ENCODE measurements at regions not wholly inside any gene's neighbourhood (a gene's known extent, or its start where the extent isn't known, plus 50 kb on each side); places are given as distances from the start of the nearest gene placed in this dataset.

DNA sequence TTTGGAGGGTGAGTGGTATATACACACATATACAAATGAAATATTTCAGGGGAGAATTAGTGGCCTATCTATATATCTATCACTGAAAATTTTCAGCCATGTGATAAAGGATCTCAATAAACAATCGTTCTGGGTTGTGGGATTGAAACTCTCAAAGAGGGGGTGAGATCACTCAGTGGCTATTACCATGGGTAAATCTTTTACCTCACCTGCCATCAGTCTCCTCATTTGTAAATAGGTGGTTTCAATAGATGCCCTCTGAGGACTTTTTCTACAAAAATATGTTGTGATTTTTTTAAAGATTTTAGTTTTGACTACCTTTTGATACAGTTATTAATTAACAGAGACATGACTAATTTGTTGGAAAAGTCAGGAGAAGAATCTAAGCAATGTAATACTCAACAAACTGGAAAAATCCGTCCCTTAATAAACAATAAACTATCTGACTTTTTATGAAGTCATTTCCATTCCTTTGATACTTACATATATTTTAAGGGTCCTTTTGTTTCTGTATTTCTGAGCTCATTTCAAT lies 192.8 kb downstream of the MAD2L1 start:
- ChIA-PET POLR2A (no interaction called here), CTCF (no interaction called here)
- Mint-ChIP-seq H3K9me3 (no peaks in the 10 kb centered on the region), H3K27ac (no peak overlapping the region), H3K36me3 (ENCODE audit: low read depth) (no peaks in the 10 kb centered on the region), H3K27me3 (no peaks in the 10 kb centered on the region), H3K4me3 (no peak overlapping the region), H3K4me1 (ENCODE audit: low read depth) (no peaks in the 10 kb centered on the region)
- Histone ChIP-seq H3K36me3 (ENCODE audit: insufficient read depth, low read length) (no peaks in the 10 kb centered on the region), H3K9me3 (ENCODE audit: control insufficient read depth in 1 of 2, insufficient read depth in 1 of 2, low read length in 2 of 2) (no peaks in the 10 kb centered on the region), H3K4me1 (ENCODE audit: insufficient read depth, low read length) (no peaks in the 10 kb centered on the region), H3K27ac (ENCODE audit: low read depth in 1 of 2, low read length in 2 of 2) (no peak overlapping the region), H3K27me3 (ENCODE audit: control insufficient read depth in 1 of 2, insufficient read depth in 2 of 2, low read length in 2 of 2) (no peaks in the 10 kb centered on the region), H3K4me3 (ENCODE audit: low read length) (no peak overlapping the region)
- ATAC-seq (ENCODE audit: poor library complexity) (no peak), DNase-seq (no peak)
- TF ChIP-seq, protein P1, sequence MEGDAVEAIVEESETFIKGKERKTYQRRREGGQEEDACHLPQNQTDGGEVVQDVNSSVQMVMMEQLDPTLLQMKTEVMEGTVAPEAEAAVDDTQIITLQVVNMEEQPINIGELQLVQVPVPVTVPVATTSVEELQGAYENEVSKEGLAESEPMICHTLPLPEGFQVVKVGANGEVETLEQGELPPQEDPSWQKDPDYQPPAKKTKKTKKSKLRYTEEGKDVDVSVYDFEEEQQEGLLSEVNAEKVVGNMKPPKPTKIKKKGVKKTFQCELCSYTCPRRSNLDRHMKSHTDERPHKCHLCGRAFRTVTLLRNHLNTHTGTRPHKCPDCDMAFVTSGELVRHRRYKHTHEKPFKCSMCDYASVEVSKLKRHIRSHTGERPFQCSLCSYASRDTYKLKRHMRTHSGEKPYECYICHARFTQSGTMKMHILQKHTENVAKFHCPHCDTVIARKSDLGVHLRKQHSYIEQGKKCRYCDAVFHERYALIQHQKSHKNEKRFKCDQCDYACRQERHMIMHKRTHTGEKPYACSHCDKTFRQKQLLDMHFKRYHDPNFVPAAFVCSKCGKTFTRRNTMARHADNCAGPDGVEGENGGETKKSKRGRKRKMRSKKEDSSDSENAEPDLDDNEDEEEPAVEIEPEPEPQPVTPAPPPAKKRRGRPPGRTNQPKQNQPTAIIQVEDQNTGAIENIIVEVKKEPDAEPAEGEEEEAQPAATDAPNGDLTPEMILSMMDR (IDR thresholded peaks at IDR 0.05): no peak
- intact Hi-C loops (cut with DNase I, micrococcal nuclease): no loop called here

DNA sequence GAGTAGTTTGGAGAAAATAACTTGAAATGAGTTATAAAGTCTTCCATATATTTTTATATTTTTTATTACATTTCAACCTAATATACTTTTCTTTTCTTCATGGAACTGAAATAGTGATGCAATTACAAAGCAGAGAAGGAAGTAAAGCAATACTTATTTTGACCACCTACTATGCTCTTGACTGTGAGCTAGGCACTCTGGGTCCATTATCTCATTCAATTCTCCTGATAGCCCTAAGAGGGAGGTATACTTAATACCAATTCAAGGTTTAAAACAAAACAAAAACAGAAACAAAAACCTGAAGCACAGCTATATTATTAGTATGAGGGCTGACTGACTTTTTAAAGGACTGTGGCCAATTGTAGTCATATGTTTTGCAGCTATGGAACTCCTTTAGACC lies 193.5 kb downstream of the MAD2L1 start:
- Histone ChIP-seq H3K4me1 (ENCODE audit: insufficient read depth, low read length) (no peaks in the 10 kb centered on the region), H3K36me3 (ENCODE audit: insufficient read depth, low read length) (no peaks in the 10 kb centered on the region), H3K27ac (ENCODE audit: low read depth in 1 of 2, low read length in 2 of 2) (no peak overlapping the region), H3K4me3 (ENCODE audit: low read length) (no peak overlapping the region), H3K27me3 (ENCODE audit: control insufficient read depth in 1 of 2, insufficient read depth in 2 of 2, low read length in 2 of 2) (no peaks in the 10 kb centered on the region), H3K9me3 (ENCODE audit: control insufficient read depth in 1 of 2, insufficient read depth in 1 of 2, low read length in 2 of 2) (no peaks in the 10 kb centered on the region)
- Mint-ChIP-seq H3K4me1 (ENCODE audit: low read depth) (no peaks in the 10 kb centered on the region), H3K27me3 (no peaks in the 10 kb centered on the region), H3K27ac (no peak overlapping the region), H3K9me3 (no peaks in the 10 kb centered on the region), H3K4me3 (no peak overlapping the region), H3K36me3 (ENCODE audit: low read depth) (no peaks in the 10 kb centered on the region)
- ATAC-seq (ENCODE audit: poor library complexity): no peak
- TF ChIP-seq, protein P1 (IDR thresholded peaks at IDR 0.05): no peak
- ChIA-PET CTCF (no interaction called here), POLR2A (no interaction called here)
- DNase-seq: no peak
- intact Hi-C loops (cut with DNase I, micrococcal nuclease): no loop called here

DNA sequence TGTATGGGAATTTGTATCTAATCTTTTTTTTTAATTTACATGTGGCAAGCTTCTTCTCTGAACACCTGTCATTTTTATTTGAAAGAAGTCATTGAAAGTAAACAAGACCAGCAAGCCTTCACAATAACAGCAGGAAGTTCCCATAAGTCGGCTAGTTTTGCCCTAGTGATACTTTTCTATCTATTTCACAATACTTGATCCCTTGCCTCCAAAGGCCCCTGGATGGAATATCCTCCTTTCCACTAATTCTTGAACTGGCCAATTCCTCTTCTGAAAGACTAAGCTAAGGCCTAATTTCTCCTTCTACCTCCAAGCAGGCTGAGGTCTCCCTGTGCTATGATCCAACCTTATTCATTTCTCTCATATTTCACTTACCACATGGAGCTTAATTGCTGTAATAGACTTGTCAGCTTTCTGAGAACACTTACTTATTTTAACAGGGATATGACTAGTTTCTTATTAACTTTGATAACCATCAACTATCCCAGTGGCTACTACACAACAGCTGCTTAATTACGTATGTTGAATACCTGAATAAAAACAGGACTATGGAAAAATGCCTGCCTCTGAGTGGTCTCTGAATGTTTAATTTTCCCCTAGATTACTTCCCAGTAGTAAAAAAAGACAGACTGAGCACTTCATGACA lies 194.2 kb downstream of the MAD2L1 start:
- no peak overlapping the region for H3K27ac Mint-ChIP-seq
- no peaks in the 10 kb centered on the region for H3K4me1 Mint-ChIP-seq (ENCODE audit: low read depth)
- ATAC-seq (ENCODE audit: poor library complexity): no peak
- no peaks in the 10 kb centered on the region for H3K27me3 ChIP-seq (ENCODE audit: control insufficient read depth in 1 of 2, insufficient read depth in 2 of 2, low read length in 2 of 2)
- H3K27me3 Mint-ChIP-seq: no peaks in the 10 kb centered on the region
- ChIA-PET POLR2A (no interaction called here), CTCF (no interaction called here)
- DNase-seq: no peak
- H3K27ac ChIP-seq (ENCODE audit: low read depth in 1 of 2, low read length in 2 of 2): no peak overlapping the region
- no peak overlapping the region for H3K4me3 ChIP-seq (ENCODE audit: low read length)
- no peaks in the 10 kb centered on the region for H3K4me1 ChIP-seq (ENCODE audit: insufficient read depth, low read length)
- intact Hi-C loops (cut with DNase I, micrococcal nuclease): no loop called here
- H3K9me3 Mint-ChIP-seq: no peaks in the 10 kb centered on the region
- no peak overlapping the region for H3K4me3 Mint-ChIP-seq
- no peaks in the 10 kb centered on the region for H3K36me3 Mint-ChIP-seq (ENCODE audit: low read depth)
- no peaks in the 10 kb centered on the region for H3K36me3 ChIP-seq (ENCODE audit: insufficient read depth, low read length)
- no peaks in the 10 kb centered on the region for H3K9me3 ChIP-seq (ENCODE audit: control insufficient read depth in 1 of 2, insufficient read depth in 1 of 2, low read length in 2 of 2)
- TF ChIP-seq, protein P1 (IDR thresholded peaks at IDR 0.05): no peak
